H1 (cell line): ENCODE measurements at regions not wholly inside any gene's neighbourhood (a gene's known extent, or its start where the extent isn't known, plus 50 kb on each side); places are given as distances from the start of the nearest gene placed in this dataset.
"Not testable (repeated sequence)": the region's sequence is repeated elsewhere in the genome, so short reads cannot be mapped to it uniquely, and the experiment has no call there.

Source experiments
- CBX8 ChIP-seq: fragments of 300-800, 300-1000 bp; sonication (generic); IDR thresholded peaks from 2 replicates; pipeline ENCODE4 v1.7.1; 2016; ENCODE audit warnings: low read depth, low read length, borderline replicate concordance
- CTCF ChIP-seq, 3 experiments: IDR thresholded peaks; 1 replicate in 2 of 3; 2 replicates in 1 of 3; pipeline versions ENCODE4 v1.5.1 to v1.6.1; 2011; ENCODE audit warnings: low read length in 3 of 3, mild to moderate bottlenecking in 3 of 3, inconsistent platforms in 2 of 3, low read depth in 1 of 3, moderate library complexity in 1 of 3; ENCODE audit not compliant: insufficient read depth in 1 of 3; ENCODE audit errors: control extremely low read depth in 1 of 3
- E2F6 ChIP-seq: IDR thresholded peaks from 2 replicates; pipeline ENCODE4 v1.6.1; 2012; ENCODE audit warnings: inconsistent platforms
- KDM5A ChIP-seq: fragments of 200-600 bp; IDR thresholded peaks from 2 replicates; pipeline ENCODE4 v1.7.1; 2012; ENCODE audit warnings: mild to moderate bottlenecking, low read length, inconsistent platforms, mixed read lengths
- MAX ChIP-seq: IDR thresholded peaks from 2 replicates; pipeline ENCODE4 v1.6.1; 2012; ENCODE audit warnings: inconsistent platforms
- POLR2A ChIP-seq, 2 experiments: IDR thresholded peaks; 1 replicate in 1 of 2; 2 replicates in 1 of 2; pipeline ENCODE4 v1.6.1; 2011; ENCODE audit warnings: low read depth in 2 of 2, low read length in 2 of 2, mild to moderate bottlenecking in 2 of 2; ENCODE audit errors: control extremely low read depth in 1 of 2
- SP1 ChIP-seq: IDR thresholded peaks from 2 replicates; pipeline ENCODE4 v1.6.1; 2011; ENCODE audit warnings: low read depth, low read length
- TAF1 ChIP-seq: IDR thresholded peaks from 2 replicates; pipeline ENCODE4 v1.6.1; 2011; ENCODE audit warnings: mild to moderate bottlenecking, low read depth, low read length
- ZNF274 ChIP-seq: IDR thresholded peaks from 2 replicates; pipeline ENCODE4 v1.7.0; 2012; ENCODE audit warnings: low read length, borderline replicate concordance; ENCODE audit errors: extremely low read depth

GRCh38 chr6:168931072-168931471 lies 322.6 kb downstream of the THBS2 start:
- TF ChIP-seq ZNF274; POLR2A (IDR thresholded peaks at IDR 0.05; ENCODE audit: control extremely low read depth in 1 of 2, low read depth in 2 of 2, low read length in 2 of 2); TAF1; SP1; CTCF (IDR thresholded peaks at IDR 0.05; ENCODE audit: control extremely low read depth in 1 of 3, insufficient read depth in 1 of 3, low read depth in 1 of 3, low read length in 3 of 3); KDM5A; CBX8; E2F6; MAX: not testable (repeated sequence)
